AG09309 (cell line): ENCODE measurements at regions not wholly inside any gene's neighbourhood (a gene's known extent, or its start where the extent isn't known, plus 50 kb on each side); places are given as distances from the start of the nearest gene placed in this dataset.

Experiments used
- DNase-seq: peaks from one replicate; pipeline ENCODE4 v3.0.0-alpha.2; 2010; ENCODE audit warnings: low read depth
- H3K4me3 ChIP-seq: 2 replicates; pipeline ENCODE4 v1.5.1; 2011; ENCODE audit warnings: mild to moderate bottlenecking, low read depth, low read length, moderate library complexity; ENCODE audit not compliant: control insufficient read depth
- TF ChIP-seq, protein P1 (sequence below): IDR thresholded peaks from 2 replicates; pipeline ENCODE4 v1.5.1; 2011; ENCODE audit warnings: mild to moderate bottlenecking, low read depth, low read length, inconsistent platforms; ENCODE audit not compliant: insufficient read depth, control insufficient read depth; ENCODE audit errors: missing control alignments

GRCh38 chr12:25757037-25757665 is 201.3 kb upstream of the RASSF8 start:
- TF ChIP-seq, protein P1, sequence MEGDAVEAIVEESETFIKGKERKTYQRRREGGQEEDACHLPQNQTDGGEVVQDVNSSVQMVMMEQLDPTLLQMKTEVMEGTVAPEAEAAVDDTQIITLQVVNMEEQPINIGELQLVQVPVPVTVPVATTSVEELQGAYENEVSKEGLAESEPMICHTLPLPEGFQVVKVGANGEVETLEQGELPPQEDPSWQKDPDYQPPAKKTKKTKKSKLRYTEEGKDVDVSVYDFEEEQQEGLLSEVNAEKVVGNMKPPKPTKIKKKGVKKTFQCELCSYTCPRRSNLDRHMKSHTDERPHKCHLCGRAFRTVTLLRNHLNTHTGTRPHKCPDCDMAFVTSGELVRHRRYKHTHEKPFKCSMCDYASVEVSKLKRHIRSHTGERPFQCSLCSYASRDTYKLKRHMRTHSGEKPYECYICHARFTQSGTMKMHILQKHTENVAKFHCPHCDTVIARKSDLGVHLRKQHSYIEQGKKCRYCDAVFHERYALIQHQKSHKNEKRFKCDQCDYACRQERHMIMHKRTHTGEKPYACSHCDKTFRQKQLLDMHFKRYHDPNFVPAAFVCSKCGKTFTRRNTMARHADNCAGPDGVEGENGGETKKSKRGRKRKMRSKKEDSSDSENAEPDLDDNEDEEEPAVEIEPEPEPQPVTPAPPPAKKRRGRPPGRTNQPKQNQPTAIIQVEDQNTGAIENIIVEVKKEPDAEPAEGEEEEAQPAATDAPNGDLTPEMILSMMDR, result no peak
- no peak for DNase-seq
- no peak overlapping the region for H3K4me3 ChIP-seq

- no peak overlapping the region for H3K4me3 ChIP-seq
- TF ChIP-seq, protein P1, result no peak
- DNase-seq, result no peak
Observed at GRCh38 chr12:25759752-25760151, 198.7 kb upstream of the RASSF8 start.

GRCh38 chr12:25761356-25761755 is 197.1 kb upstream of the RASSF8 start:
- H3K4me3 ChIP-seq, result no peak overlapping the region
- TF ChIP-seq, protein P1, result no peak
- DNase-seq, result no peak

GRCh38 chr12:25764409-25764808 is 194.1 kb upstream of the RASSF8 start:
- TF ChIP-seq, protein P1, result no peak
- no peak overlapping the region for H3K4me3 ChIP-seq
- DNase-seq, result no peak

DNA sequence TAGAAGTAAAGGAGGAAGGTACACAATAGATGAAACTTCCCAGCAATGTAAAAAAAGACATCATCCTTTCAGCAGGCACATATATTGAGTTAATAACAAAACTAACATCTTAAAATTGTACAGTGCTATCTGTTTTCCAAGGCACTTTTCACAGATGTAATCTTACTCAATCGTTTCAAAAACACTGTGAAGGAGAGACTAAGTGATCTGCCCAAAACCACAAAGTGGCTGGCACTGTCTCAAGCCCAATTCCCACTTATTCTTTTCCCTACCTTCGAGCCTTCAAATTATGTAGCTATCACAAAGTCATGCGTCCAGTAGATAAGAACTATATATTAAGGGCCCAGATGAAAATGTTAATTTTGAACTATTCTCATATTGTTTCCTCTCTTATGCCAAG is 193.6 kb upstream of the RASSF8 start:
- TF ChIP-seq, protein P1, result no peak
- DNase-seq, result no peak
- no peak overlapping the region for H3K4me3 ChIP-seq

DNA sequence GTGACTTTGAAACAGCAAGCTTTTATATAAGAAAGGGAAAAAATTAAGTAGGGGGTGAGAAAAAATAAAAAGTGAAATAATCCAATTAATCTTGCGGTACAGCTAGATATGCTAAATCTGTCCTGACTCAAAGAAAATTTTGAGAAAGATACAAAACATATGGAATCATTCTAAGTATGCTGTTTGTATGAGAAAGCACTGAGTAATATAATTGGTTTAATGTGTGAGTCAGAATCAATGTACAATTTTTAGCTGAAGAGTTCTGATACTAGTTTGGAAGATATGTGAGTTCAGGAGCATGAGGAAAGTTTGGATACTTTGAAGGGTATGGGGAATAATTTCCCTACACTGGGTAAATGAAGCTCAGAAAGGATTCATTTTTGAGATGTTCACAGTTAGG is 190.9 kb upstream of the RASSF8 start:
- no peak for DNase-seq
- no peak overlapping the region for H3K4me3 ChIP-seq
- TF ChIP-seq, protein P1, result no peak
